ENCODE measurements at regions not wholly inside any gene's neighbourhood (a gene's known extent, or its start where the extent isn't known, plus 50 kb on each side); places are given as distances from the start of the nearest gene placed in this dataset.

GRCh38 chr20:39568109-39568508 lies 606.0 kb downstream of the DHX35 start:
- TF ChIP-seq CTCF (IDR thresholded peaks at IDR 0.05) (no peak), POLR2A (IDR thresholded peaks at IDR 0.05) (no peak)
